ENCODE measurements at regions not wholly inside any gene's neighbourhood (a gene's known extent, or its start where the extent isn't known, plus 50 kb on each side); places are given as distances from the start of the nearest gene placed in this dataset.

DNA sequence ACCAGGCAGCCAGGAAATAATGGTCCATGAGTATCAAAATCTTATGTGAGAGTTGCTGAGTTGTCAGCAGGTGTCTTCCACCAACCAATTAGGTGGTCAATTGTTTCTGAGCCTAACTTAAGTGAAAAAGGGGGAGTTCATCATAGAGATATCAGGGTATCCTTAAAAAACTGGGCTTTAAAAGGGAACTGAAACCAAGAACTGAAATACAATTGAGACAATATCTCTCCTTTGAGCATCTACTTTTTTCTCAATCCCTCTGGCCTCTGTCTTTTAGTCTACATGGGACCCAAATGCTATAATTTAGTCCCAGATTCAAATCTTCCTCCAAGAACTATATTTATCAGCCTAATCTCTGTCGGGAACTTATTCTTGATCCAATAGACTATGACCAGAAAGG lies 201.0 kb downstream of the BTG1 start:
- no peaks in the 10 kb centered on the region for H3K36me3 Mint-ChIP-seq (ENCODE audit: low read depth)
- TF ChIP-seq, protein P1, sequence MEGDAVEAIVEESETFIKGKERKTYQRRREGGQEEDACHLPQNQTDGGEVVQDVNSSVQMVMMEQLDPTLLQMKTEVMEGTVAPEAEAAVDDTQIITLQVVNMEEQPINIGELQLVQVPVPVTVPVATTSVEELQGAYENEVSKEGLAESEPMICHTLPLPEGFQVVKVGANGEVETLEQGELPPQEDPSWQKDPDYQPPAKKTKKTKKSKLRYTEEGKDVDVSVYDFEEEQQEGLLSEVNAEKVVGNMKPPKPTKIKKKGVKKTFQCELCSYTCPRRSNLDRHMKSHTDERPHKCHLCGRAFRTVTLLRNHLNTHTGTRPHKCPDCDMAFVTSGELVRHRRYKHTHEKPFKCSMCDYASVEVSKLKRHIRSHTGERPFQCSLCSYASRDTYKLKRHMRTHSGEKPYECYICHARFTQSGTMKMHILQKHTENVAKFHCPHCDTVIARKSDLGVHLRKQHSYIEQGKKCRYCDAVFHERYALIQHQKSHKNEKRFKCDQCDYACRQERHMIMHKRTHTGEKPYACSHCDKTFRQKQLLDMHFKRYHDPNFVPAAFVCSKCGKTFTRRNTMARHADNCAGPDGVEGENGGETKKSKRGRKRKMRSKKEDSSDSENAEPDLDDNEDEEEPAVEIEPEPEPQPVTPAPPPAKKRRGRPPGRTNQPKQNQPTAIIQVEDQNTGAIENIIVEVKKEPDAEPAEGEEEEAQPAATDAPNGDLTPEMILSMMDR (IDR thresholded peaks at IDR 0.05), result no peak
- no peak overlapping the region for H3K4me3 Mint-ChIP-seq
- H3K27ac Mint-ChIP-seq, result no peak overlapping the region
- no peak for DNase-seq
- no peaks in the 10 kb centered on the region for H3K27me3 Mint-ChIP-seq (ENCODE audit: low read depth, poor library complexity)
- H3K4me1 Mint-ChIP-seq, result no peaks in the 10 kb centered on the region
- no peaks in the 10 kb centered on the region for H3K9me3 Mint-ChIP-seq

DNA sequence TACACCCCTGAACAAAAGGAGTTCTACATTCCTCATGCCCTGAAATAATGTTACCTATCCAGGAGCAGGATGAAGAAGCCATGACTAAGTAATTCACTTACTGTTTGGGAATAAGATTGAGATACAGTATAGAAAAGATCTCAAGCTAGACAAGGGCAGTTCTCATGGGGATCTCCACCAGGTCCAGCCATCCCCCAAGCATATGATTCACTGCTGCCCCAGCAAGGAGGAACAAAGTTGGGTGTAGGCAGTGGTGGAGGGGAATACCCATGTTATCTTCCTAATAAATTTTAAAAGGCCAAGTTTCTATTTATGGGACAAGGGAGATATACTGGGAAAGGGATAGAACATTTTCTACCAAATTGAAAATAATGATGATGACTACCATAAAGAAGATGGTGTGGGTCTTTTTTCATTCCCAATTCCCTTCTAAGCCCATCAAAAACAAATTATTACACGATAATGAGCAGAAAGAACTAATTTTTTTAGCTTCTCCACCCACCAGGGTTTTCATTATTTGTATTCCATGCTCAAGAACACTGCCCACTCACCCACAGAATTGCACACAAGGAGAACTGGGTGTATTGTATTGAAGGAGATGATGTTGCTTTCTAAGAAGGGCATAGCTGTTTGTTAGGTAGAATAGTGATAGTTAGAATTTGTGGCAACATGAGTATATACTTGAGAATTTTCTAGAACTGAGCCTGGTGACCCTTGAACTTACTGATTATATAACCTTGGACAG lies 204.6 kb downstream of the BTG1 start:
- Mint-ChIP-seq H3K27me3 (ENCODE audit: low read depth, poor library complexity) (no peaks in the 10 kb centered on the region), H3K4me1 (no peaks in the 10 kb centered on the region), H3K9me3 (no peaks in the 10 kb centered on the region), H3K27ac (no peak overlapping the region), H3K4me3 (no peak overlapping the region), H3K36me3 (ENCODE audit: low read depth) (no peaks in the 10 kb centered on the region)
- TF ChIP-seq, protein P1 (IDR thresholded peaks at IDR 0.05), result no peak
- no peak for DNase-seq

DNA sequence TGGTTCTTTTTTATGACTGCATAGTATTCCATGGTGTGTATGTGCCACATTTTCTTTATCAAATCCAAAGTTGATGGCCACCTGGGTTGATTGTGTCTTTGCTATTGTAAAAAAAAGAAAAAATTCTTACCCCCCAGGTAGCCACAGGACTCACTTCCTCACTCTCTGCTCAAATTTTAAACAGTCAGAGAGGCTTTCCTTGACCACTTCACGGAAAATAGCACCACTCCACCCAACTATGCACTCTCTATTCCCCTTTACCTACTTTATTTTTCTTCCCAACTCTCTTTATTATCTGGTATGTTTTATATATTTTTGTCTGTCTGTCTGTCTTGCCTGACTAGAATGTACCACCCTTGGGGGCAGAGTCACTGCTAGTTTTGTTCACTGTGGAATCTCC lies 205.3 kb downstream of the BTG1 start:
- DNase-seq, result no peak
- Mint-ChIP-seq H3K4me1 (peaks cover 4% of the 10 kb centered on the region), H3K9me3 (no peaks in the 10 kb centered on the region), H3K27me3 (ENCODE audit: low read depth, poor library complexity) (no peaks in the 10 kb centered on the region), H3K27ac (no peak overlapping the region), H3K4me3 (no peak overlapping the region), H3K36me3 (ENCODE audit: low read depth) (no peaks in the 10 kb centered on the region)
- TF ChIP-seq, protein P1 (IDR thresholded peaks at IDR 0.05), result no peak

DNA sequence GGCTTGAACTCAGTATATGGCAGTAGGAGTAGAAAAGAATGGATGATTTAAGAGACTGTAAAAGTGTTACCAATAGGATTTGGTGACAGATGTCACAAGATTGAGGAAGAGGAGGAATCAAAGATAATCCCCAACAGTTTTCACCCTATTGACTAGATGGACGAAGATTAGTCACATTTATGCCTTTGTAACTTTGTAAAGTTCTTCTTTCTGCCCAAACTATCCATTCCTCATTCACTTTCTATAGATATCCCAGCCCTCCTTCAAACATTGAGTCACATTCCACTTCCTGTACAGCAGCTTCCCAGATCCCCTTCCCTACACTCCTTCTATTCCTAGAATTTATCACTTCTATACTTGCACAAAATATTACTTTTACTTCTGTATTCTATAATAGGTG lies 207.9 kb downstream of the BTG1 start:
- Mint-ChIP-seq H3K4me3 (no peak overlapping the region), H3K9me3 (no peaks in the 10 kb centered on the region), H3K27ac (peak overlapping the region; percentile 30), H3K27me3 (ENCODE audit: low read depth, poor library complexity) (no peaks in the 10 kb centered on the region), H3K36me3 (ENCODE audit: low read depth) (no peaks in the 10 kb centered on the region), H3K4me1 (peaks cover 17% of the 10 kb centered on the region)
- TF ChIP-seq, protein P1 (IDR thresholded peaks at IDR 0.05), result no peak
- no peak for DNase-seq

DNA sequence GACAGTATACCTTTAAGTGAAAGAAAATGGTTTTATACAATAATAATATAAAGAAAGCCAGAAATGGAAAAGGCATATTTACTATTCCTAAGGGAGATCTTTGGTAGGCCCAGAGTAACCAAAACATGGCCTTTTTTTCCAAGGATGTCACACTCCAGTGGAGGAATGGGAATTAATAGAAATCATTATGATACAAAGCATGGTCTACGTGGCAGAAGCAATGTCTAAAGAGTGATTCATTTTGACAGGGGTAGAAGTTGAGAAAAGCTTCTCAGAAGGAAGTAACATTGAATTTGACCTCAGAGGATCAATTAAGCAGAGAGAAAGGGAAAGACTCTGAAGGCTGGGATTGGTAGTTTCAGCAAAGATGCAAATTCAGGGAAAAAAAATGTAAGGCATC lies 208.6 kb downstream of the BTG1 start:
- H3K36me3 Mint-ChIP-seq (ENCODE audit: low read depth), result no peaks in the 10 kb centered on the region
- no peak for DNase-seq
- no peaks in the 10 kb centered on the region for H3K9me3 Mint-ChIP-seq
- no peaks in the 10 kb centered on the region for H3K27me3 Mint-ChIP-seq (ENCODE audit: low read depth, poor library complexity)
- H3K27ac Mint-ChIP-seq, result no peak overlapping the region
- H3K4me3 Mint-ChIP-seq, result no peak overlapping the region
- peaks cover 17% of the 10 kb centered on the region for H3K4me1 Mint-ChIP-seq
- TF ChIP-seq, protein P1 (IDR thresholded peaks at IDR 0.05), result no peak

DNA sequence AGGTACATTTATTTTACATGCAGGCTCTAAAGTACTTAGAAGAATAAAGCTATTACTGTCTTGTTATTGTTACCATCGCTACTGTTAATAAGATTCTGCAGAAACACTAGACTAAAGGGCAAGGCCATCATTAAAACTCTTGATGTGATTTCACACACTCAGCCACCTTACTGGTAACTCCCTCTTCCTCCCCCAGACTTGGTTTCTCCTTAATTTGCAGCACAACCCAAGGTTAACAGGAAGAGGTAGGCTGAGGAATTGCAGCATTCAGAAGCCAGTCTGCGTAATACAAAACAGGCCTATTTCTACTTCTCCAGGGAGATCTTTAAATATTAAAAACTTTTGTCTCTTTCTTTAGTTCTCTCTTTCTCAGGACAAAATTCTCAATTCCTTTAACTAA lies 210.3 kb downstream of the BTG1 start:
- TF ChIP-seq, protein P1 (IDR thresholded peaks at IDR 0.05), result no peak
- no peaks in the 10 kb centered on the region for H3K9me3 Mint-ChIP-seq
- H3K36me3 Mint-ChIP-seq (ENCODE audit: low read depth), result no peaks in the 10 kb centered on the region
- H3K27me3 Mint-ChIP-seq (ENCODE audit: low read depth, poor library complexity), result no peaks in the 10 kb centered on the region
- peaks cover 17% of the 10 kb centered on the region for H3K4me1 Mint-ChIP-seq
- no peak for DNase-seq
- no peak overlapping the region for H3K27ac Mint-ChIP-seq
- no peak overlapping the region for H3K4me3 Mint-ChIP-seq

Data from nephron progenitor cell (in vitro differentiated cells).